Stimulated activated CD8-positive, alpha-beta memory T cell treated with anti-CD3 and anti-CD28 coated beads, Interleukin-2, amount 100 ng/mL, for 48 hours (primary cell): ENCODE measurements at regions not wholly inside any gene's neighbourhood (a gene's known extent, or its start where the extent isn't known, plus 50 kb on each side); places are given as distances from the start of the nearest gene placed in this dataset.

ENCODE experiments used
- DNase-seq, 2 donors: peaks; one replicate each; pipeline ENCODE4 v3.0.0-alpha.2; 2020; ENCODE audit warnings: low read depth in 2 of 2

GRCh38 chr3:72490688-72491435, 357.4 kb downstream of the SHQ1 start:
- DNase-seq, result no peak

GRCh38 chr3:72489901-72490300, 358.3 kb downstream of the SHQ1 start:
- no peak for DNase-seq

GRCh38 chr3:72488738-72489035, 359.6 kb downstream of the SHQ1 start:
- DNase-seq, result no peak

- no peak for DNase-seq
Measured at GRCh38 chr3:72487946-72488737, 360.1 kb downstream of the SHQ1 start.

GRCh38 chr3:72487078-72487765, 361.0 kb downstream of the SHQ1 start:
- peak; percentile 58 to 74 for DNase-seq

- DNase-seq, result no peak
Measured at GRCh38 chr3:72485641-72486040, 362.6 kb downstream of the SHQ1 start.

- no peak for DNase-seq
Measured at GRCh38 chr3:72483554-72484104, 364.6 kb downstream of the SHQ1 start.

- DNase-seq, result peak; percentile 77 to 82
Measured at GRCh38 chr3:72482589-72483321, 365.5 kb downstream of the SHQ1 start.

- no peak for DNase-seq
Measured at GRCh38 chr3:72481542-72481941, 366.7 kb downstream of the SHQ1 start.

- no peak for DNase-seq
Measured at GRCh38 chr3:72480366-72480765, 367.9 kb downstream of the SHQ1 start.

GRCh38 chr3:72479651-72480215, 368.5 kb downstream of the SHQ1 start:
- DNase-seq, result no peak

GRCh38 chr3:72476139-72476483, 372.1 kb downstream of the SHQ1 start:
- DNase-seq, result no peak

- DNase-seq, result no peak
Measured at GRCh38 chr3:72475258-72476138, 372.7 kb downstream of the SHQ1 start.

- no peak for DNase-seq
Measured at GRCh38 chr3:72474775-72475174, 373.5 kb downstream of the SHQ1 start.

GRCh38 chr3:72473156-72473555, 375.1 kb downstream of the SHQ1 start:
- no peak for DNase-seq

- no peak for DNase-seq
Measured at GRCh38 chr3:72470904-72471417, 377.3 kb downstream of the SHQ1 start.

- no peak for DNase-seq
Measured at GRCh38 chr3:72465853-72466252, 382.4 kb downstream of the SHQ1 start.

- DNase-seq, result no peak
Measured at GRCh38 chr3:72463083-72463482, 385.2 kb downstream of the SHQ1 start.

- DNase-seq, result no peak
Measured at GRCh38 chr3:72462595-72463011, 385.6 kb downstream of the SHQ1 start.

GRCh38 chr3:72461787-72462186, 386.5 kb downstream of the SHQ1 start:
- no peak for DNase-seq
